OCI-LY7 (cell line): ENCODE measurements at regions not wholly inside any gene's neighbourhood (a gene's known extent, or its start where the extent isn't known, plus 50 kb on each side); places are given as distances from the start of the nearest gene placed in this dataset.

ENCODE experiments used
- BruUV-seq: library from RNA; stranded (reverse); fragments of 400-500 nt; replicated peaks from 2 replicates; lab custom pipeline; 2021; lab: Mats Ljungman, UMichigan
- CTCF ChIA-PET: fragments of 300-600 bp; sonication (Branson Sonifier 250); formaldehyde crosslinking; loops from one replicate; lab custom pipeline; 2022; ENCODE audit warnings: antibody characterized with exemption; ENCODE audit not compliant: unreplicated experiment; lab: Charles Lee
- POLR2A ChIA-PET: fragments of 300-600 bp; sonication (Branson Sonifier 250); formaldehyde crosslinking; loops from one replicate; lab custom pipeline; 2022; ENCODE audit warnings: antibody characterized with exemption; lab: Charles Lee
- DNase-seq: peaks from one replicate; pipeline ENCODE4 v3.0.0-alpha.2; 2015; ENCODE audit warnings: low spot score
- H2AFZ ChIP-seq: fragments of 200-600 bp; sonication (generic), shearing (Covaris generic); 2 replicates; pipeline ENCODE4 v1.6.1; 2014; ENCODE audit warnings: mild to moderate bottlenecking, antibody characterized with exemption, low read length, moderate library complexity
- H3K27ac ChIP-seq: fragments of 200-600 bp; sonication (generic); 2 replicates; pipeline ENCODE4 v1.5.1; 2014; ENCODE audit warnings: mixed run types, low read depth, mild to moderate bottlenecking, moderate library complexity, low read length, inconsistent platforms; ENCODE audit not compliant: poor library complexity, severe bottlenecking
- H3K36me3 ChIP-seq: fragments of 200-600 bp; sonication (generic); 2 replicates; pipeline ENCODE4 v1.6.1; 2014; ENCODE audit warnings: mild to moderate bottlenecking, antibody characterized with exemption, low read length, moderate library complexity, mixed read lengths; ENCODE audit not compliant: insufficient read depth
- H3K4me1 ChIP-seq: fragments of 200-600 bp; sonication (generic); 2 replicates; pipeline ENCODE4 v1.5.1; 2014; ENCODE audit warnings: mild to moderate bottlenecking, low read length; ENCODE audit not compliant: insufficient read depth, poor library complexity, severe bottlenecking
- H3K4me2 ChIP-seq: fragments of 200-600 bp; sonication (generic); 2 replicates; pipeline ENCODE4 v1.6.1; 2014; ENCODE audit warnings: mild to moderate bottlenecking, low read length
- H3K4me3 ChIP-seq: fragments of 200-600 bp; sonication (generic); 2 replicates; pipeline ENCODE4 v1.5.1; 2014; ENCODE audit warnings: mild to moderate bottlenecking, low read depth, low read length; ENCODE audit not compliant: poor library complexity, severe bottlenecking
- H3K79me2 ChIP-seq: fragments of 200-600 bp; sonication (generic); 2 replicates; pipeline ENCODE4 v1.6.1; 2016; ENCODE audit warnings: low read depth, mild to moderate bottlenecking, low read length, moderate library complexity, mixed read lengths; ENCODE audit not compliant: insufficient read depth
- H3K9me2 ChIP-seq: fragments of 200-600 bp; sonication (generic); 2 replicates; pipeline ENCODE4 v1.6.1; 2016; ENCODE audit warnings: mild to moderate bottlenecking, low read length, mixed read lengths; ENCODE audit not compliant: insufficient read depth
- H3K9me3 ChIP-seq: fragments of 200-600 bp; sonication (generic); 2 replicates; pipeline ENCODE4 v1.6.1; 2014; ENCODE audit warnings: mild to moderate bottlenecking, mixed run types, low read length, mixed read lengths
- H4K20me1 ChIP-seq: fragments of 200-600 bp; sonication (generic); 2 replicates; pipeline ENCODE4 v1.6.1; 2014; ENCODE audit warnings: mild to moderate bottlenecking, antibody characterized with exemption, low read length, moderate library complexity, mixed read lengths; ENCODE audit not compliant: insufficient read depth
- CTCF ChIP-seq: fragments of 200-600 bp; sonication (generic); conservative IDR thresholded peaks from 2 replicates; pipeline ENCODE4 v1.5.1; 2014; ENCODE audit warnings: mild to moderate bottlenecking, antibody characterized with exemption, low read length, moderate library complexity, mixed read lengths
- EZH2phosphoT487 ChIP-seq: fragments of 200-600 bp; sonication (generic); IDR thresholded peaks from 2 replicates; pipeline ENCODE4 v1.6.1; 2018; ENCODE audit warnings: low read depth, borderline replicate concordance, mild to moderate bottlenecking, mixed run types, antibody characterized with exemption, low read length, moderate library complexity, mixed read lengths
- intact Hi-C: fragments of 100-400 bp; cut with micrococcal nuclease; formaldehyde crosslinking; loops from one replicate; pipeline ENCODE4 v1.10.0; 2022; ENCODE audit not compliant: unreplicated experiment

- Histone ChIP-seq H3K4me1 (no peaks in the 10 kb centered on the region), H3K36me3 (no peaks in the 10 kb centered on the region), H3K9me3 (no peaks in the 10 kb centered on the region), H3K9me2 (no peaks in the 10 kb centered on the region), H3K4me3 (no peak overlapping the region), H4K20me1 (no peaks in the 10 kb centered on the region), H3K79me2 (no peaks in the 10 kb centered on the region), H3K4me2 (no peak overlapping the region), H3K27ac (no peak overlapping the region), H2AFZ (no peak overlapping the region)
- TF ChIP-seq CTCF (no peak), EZH2phosphoT487 (no peak)
- POLR2A ChIA-PET, result interaction anchor here (1.1 kb wide), 1 partner anchor 12 kb away, joined by 5 read pairs; no protein-coding TSS in a partner anchor
- CTCF ChIA-PET, result interaction anchor here (0.6 kb wide), 1 partner anchor 110 kb away, joined by 3 read pairs; no protein-coding TSS in a partner anchor
- no peak for DNase-seq
- no TSS peak for BruUV-seq
- intact Hi-C loops, result no loop called here
Observed at GRCh38 chr16:59404509-59404908, 670.4 kb upstream of the GOT2 start.

GRCh38 chr16:59400830-59401229, 666.7 kb upstream of the GOT2 start:
- H3K4me1 ChIP-seq, result no peaks in the 10 kb centered on the region
- no peak for DNase-seq
- POLR2A ChIA-PET, result interaction anchor here (1.5 kb wide), 1 partner anchor 9 kb away, joined by 6 read pairs; no protein-coding TSS in a partner anchor
- no peak overlapping the region for H3K4me2 ChIP-seq
- H3K36me3 ChIP-seq, result no peaks in the 10 kb centered on the region
- TF ChIP-seq EZH2phosphoT487 (no peak), CTCF (no peak)
- H3K79me2 ChIP-seq, result no peaks in the 10 kb centered on the region
- CTCF ChIA-PET, result no interaction called here
- no peak overlapping the region for H3K4me3 ChIP-seq
- H4K20me1 ChIP-seq, result no peaks in the 10 kb centered on the region
- intact Hi-C loops, result loop anchor here (1.0 kb wide), 1 partner anchor 29 kb away; no protein-coding TSS in a partner anchor
- H3K9me3 ChIP-seq, result no peaks in the 10 kb centered on the region
- no peak overlapping the region for H3K27ac ChIP-seq
- no TSS peak for BruUV-seq
- H2AFZ ChIP-seq, result no peak overlapping the region
- no peaks in the 10 kb centered on the region for H3K9me2 ChIP-seq

- no TSS peak for BruUV-seq
- intact Hi-C loops, result no loop called here
- DNase-seq, result no peak
- H4K20me1 ChIP-seq, result no peaks in the 10 kb centered on the region
- CTCF ChIA-PET, result no interaction called here
- no peak overlapping the region for H3K27ac ChIP-seq
- no peak for TF ChIP-seq EZH2phosphoT487
- TF ChIP-seq CTCF, result no peak
- POLR2A ChIA-PET, result no interaction called here
- no peaks in the 10 kb centered on the region for H3K9me2 ChIP-seq
- H3K4me1 ChIP-seq, result no peaks in the 10 kb centered on the region
- H3K9me3 ChIP-seq, result no peaks in the 10 kb centered on the region
- H2AFZ ChIP-seq, result no peak overlapping the region
- H3K79me2 ChIP-seq, result no peaks in the 10 kb centered on the region
- no peak overlapping the region for H3K4me2 ChIP-seq
- no peaks in the 10 kb centered on the region for H3K36me3 ChIP-seq
- H3K4me3 ChIP-seq, result no peak overlapping the region
Observed at GRCh38 chr16:59397638-59398037, 663.5 kb upstream of the GOT2 start.
